RWPE2 (cell line): ENCODE measurements at regions not wholly inside any gene's neighbourhood (a gene's known extent, or its start where the extent isn't known, plus 50 kb on each side); places are given as distances from the start of the nearest gene placed in this dataset.

Source experiments
- ATAC-seq: fragments of 200-7000 bp; cut with Tn5 transposase; 3 replicates; pipeline ENCODE4 v1.9.1; 2021; ENCODE audit warnings: low read depth
- DNase-seq: peaks from one replicate; pipeline ENCODE4 v3.0.0-alpha.2; 2020; ENCODE audit warnings: low spot score
- H3K27ac ChIP-seq: fragments of 450-650 bp; 2 replicates; pipeline ENCODE4 v1.5.1; 2017; ENCODE audit warnings: mild to moderate bottlenecking; ENCODE audit not compliant: poor library complexity, severe bottlenecking
- H3K27me3 ChIP-seq: fragments of 250-450 bp; sonication (Bioruptor Pico); 2 replicates; pipeline ENCODE4 v1.5.1; 2021; ENCODE audit warnings: mild to moderate bottlenecking, moderate library complexity; ENCODE audit not compliant: insufficient read depth, poor library complexity, severe bottlenecking
- H3K36me3 ChIP-seq: fragments of 250-450 bp; sonication (Bioruptor Pico); 2 replicates; pipeline ENCODE4 v1.5.1; 2020; ENCODE audit warnings: low read depth, mild to moderate bottlenecking, moderate library complexity
- H3K4me1 ChIP-seq: fragments of 250-450 bp; sonication (Bioruptor Pico); 2 replicates; pipeline ENCODE4 v1.5.1; 2021; ENCODE audit warnings: mild to moderate bottlenecking, moderate library complexity; ENCODE audit not compliant: insufficient read depth, poor library complexity, severe bottlenecking
- H3K4me3 ChIP-seq: fragments of 250-450 bp; sonication (Bioruptor Pico); 2 replicates; pipeline ENCODE4 v1.5.1; 2021; ENCODE audit warnings: mild to moderate bottlenecking, moderate library complexity; ENCODE audit not compliant: severe bottlenecking
- H3K9me3 ChIP-seq: fragments of 250-450 bp; sonication (Bioruptor Pico); 2 replicates; pipeline ENCODE4 v1.5.1; 2021; ENCODE audit warnings: mild to moderate bottlenecking, moderate library complexity; ENCODE audit not compliant: severe bottlenecking
- TF ChIP-seq, protein P1 (sequence below): fragments of 450-650 bp; IDR thresholded peaks from one replicate; pipeline ENCODE4 v1.5.1; 2017; ENCODE audit warnings: mild to moderate bottlenecking, moderate library complexity; ENCODE audit not compliant: poor library complexity, severe bottlenecking

DNA sequence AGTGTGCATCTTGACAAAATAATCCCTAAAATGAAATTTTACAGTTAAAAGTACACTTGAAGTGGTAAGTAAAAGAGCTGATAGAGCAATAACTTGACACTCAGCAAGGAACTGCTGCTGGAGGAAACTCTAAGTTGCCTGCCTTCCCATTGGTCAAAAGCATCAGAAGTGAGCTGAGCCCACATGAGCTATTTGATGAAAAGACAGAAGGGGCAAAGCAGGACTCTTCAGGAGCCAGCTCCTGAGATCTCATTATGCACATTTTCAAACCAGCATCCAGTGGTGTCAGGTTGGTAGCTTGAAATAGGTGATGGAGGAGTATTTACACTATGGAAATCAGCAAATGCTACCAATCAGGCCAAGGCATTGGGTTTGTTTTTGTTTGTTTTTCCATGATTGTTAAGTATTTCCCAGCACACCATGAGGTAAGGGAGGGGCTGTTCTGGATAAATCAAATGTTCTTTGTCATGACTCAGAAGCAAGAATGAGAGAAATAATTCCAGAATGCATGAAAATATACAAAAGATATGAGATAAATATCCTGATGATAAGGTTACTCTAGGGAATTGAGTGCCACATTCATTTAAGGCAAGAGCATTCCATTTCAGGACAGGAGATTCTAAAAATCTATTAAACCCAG is 316.6 kb downstream of the SNX13 start:
- Histone ChIP-seq H3K27me3 (no peaks in the 10 kb centered on the region), H3K4me1 (peaks cover 12% of the 10 kb centered on the region), H3K36me3 (no peaks in the 10 kb centered on the region), H3K9me3 (no peaks in the 10 kb centered on the region), H3K4me3 (no peak overlapping the region), H3K27ac (no peak overlapping the region)
- ATAC-seq (no peak), DNase-seq (no peak)
- TF ChIP-seq, protein P1, sequence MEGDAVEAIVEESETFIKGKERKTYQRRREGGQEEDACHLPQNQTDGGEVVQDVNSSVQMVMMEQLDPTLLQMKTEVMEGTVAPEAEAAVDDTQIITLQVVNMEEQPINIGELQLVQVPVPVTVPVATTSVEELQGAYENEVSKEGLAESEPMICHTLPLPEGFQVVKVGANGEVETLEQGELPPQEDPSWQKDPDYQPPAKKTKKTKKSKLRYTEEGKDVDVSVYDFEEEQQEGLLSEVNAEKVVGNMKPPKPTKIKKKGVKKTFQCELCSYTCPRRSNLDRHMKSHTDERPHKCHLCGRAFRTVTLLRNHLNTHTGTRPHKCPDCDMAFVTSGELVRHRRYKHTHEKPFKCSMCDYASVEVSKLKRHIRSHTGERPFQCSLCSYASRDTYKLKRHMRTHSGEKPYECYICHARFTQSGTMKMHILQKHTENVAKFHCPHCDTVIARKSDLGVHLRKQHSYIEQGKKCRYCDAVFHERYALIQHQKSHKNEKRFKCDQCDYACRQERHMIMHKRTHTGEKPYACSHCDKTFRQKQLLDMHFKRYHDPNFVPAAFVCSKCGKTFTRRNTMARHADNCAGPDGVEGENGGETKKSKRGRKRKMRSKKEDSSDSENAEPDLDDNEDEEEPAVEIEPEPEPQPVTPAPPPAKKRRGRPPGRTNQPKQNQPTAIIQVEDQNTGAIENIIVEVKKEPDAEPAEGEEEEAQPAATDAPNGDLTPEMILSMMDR = no peak

DNA sequence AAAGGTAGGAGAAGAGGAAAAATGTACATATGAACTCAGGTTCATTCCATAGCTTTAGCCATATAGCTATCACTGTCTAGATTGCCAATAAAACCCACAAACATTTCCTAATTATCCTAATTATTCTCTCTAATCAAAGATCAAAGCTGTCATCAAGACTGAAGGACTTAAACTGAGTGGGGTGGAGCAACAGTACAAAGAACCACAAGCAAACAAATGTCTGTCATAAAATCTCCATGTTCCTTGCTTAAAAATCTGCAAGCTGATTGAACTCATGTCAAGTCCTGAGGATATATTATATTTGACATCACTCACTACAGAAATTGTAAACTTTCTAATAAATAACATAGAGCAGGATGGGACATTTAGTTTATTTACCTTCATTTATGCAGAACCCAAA is 315.9 kb downstream of the SNX13 start:
- TF ChIP-seq, protein P1 = no peak
- Histone ChIP-seq H3K4me3 (no peak overlapping the region), H3K9me3 (no peaks in the 10 kb centered on the region), H3K36me3 (no peaks in the 10 kb centered on the region), H3K27me3 (no peaks in the 10 kb centered on the region), H3K4me1 (peaks cover 12% of the 10 kb centered on the region), H3K27ac (no peak overlapping the region)
- ATAC-seq = no peak
- DNase-seq = no peak

DNA sequence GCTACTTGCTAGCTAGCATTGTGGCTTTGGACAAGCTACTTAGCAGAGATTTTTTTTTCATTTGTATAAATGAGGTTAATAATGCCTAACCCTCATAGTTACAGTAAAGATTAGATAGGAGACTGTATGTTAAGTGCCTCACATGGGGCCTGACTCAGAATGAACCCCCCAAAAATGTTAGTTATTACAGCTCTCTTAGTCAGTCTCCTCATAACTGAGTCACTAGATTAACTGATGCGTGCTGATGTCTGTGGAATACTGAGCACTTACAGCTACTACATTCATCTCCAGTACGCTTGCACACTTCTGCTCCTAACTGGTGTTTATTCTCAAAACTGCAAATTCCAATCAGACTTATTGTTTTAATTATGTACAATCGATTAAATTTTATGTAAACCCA is 315.3 kb downstream of the SNX13 start:
- Histone ChIP-seq H3K9me3 (no peaks in the 10 kb centered on the region), H3K36me3 (no peaks in the 10 kb centered on the region), H3K27ac (no peak overlapping the region), H3K27me3 (no peaks in the 10 kb centered on the region), H3K4me3 (no peak overlapping the region), H3K4me1 (peaks cover 12% of the 10 kb centered on the region)
- DNase-seq (no peak), ATAC-seq (peak; percentile 83)
- TF ChIP-seq, protein P1 = no peak

DNA sequence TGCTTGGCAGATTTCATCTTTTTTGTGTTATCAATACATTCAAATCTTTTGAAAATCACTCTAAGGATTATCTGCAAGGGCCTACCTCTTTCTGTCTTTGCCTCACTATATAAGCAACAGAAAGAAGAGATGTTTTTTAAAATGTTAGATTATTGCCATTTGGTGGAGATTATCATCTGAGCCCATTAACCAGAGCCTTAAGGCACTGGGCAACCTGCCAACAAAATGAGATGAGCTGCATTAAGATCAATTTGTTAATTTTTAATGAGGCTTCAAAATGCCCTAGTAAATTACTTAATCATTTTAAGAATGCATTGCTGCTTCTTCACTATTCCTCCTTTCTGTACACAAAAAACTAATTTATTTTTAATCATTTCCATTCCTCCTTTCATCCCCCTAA is 314.1 kb downstream of the SNX13 start:
- Histone ChIP-seq H3K4me1 (peaks cover 12% of the 10 kb centered on the region), H3K27ac (no peak overlapping the region), H3K4me3 (no peak overlapping the region), H3K27me3 (no peaks in the 10 kb centered on the region), H3K36me3 (no peaks in the 10 kb centered on the region), H3K9me3 (no peaks in the 10 kb centered on the region)
- no peak for ATAC-seq
- TF ChIP-seq, protein P1 = no peak
- DNase-seq = no peak

- no peak for ATAC-seq
- DNase-seq = no peak
- Histone ChIP-seq H3K27ac (no peak overlapping the region), H3K36me3 (no peaks in the 10 kb centered on the region), H3K4me3 (no peak overlapping the region), H3K4me1 (peaks cover 6% of the 10 kb centered on the region), H3K27me3 (no peaks in the 10 kb centered on the region), H3K9me3 (no peaks in the 10 kb centered on the region)
- TF ChIP-seq, protein P1 = no peak
These were observed 309.2 kb downstream of the SNX13 start for GRCh38 chr7:17631061-17631460.
